ENCODE measurements at regions not wholly inside any gene's neighbourhood (a gene's known extent, or its start where the extent isn't known, plus 50 kb on each side); places are given as distances from the start of the nearest gene placed in this dataset.

- TF ChIP-seq CTCF (IDR thresholded peaks at IDR 0.05), result no peak
- TF ChIP-seq POLR2A (IDR thresholded peaks at IDR 0.05), result no peak
These were observed 240.2 kb downstream of the MAN2A1 start for GRCh38 chr5:109929911-109930310.
